ENCODE measurements at regions not wholly inside any gene's neighbourhood (a gene's known extent, or its start where the extent isn't known, plus 50 kb on each side); places are given as distances from the start of the nearest gene placed in this dataset.

- no peak for DNase-seq (ENCODE audit: extremely low spot score, unreplicated experiment)
- no peaks in the 10 kb centered on the region for H3K36me3 Mint-ChIP-seq (ENCODE audit: unreplicated experiment)
- no peak overlapping the region for H3K4me3 Mint-ChIP-seq (ENCODE audit: unreplicated experiment)
- no peak for TF ChIP-seq CTCF (IDR thresholded peaks at IDR 0.05)
- no peaks in the 10 kb centered on the region for H3K27me3 Mint-ChIP-seq (ENCODE audit: unreplicated experiment)
- no peaks in the 10 kb centered on the region for H3K9me3 Mint-ChIP-seq (ENCODE audit: unreplicated experiment)
- no peaks in the 10 kb centered on the region for H3K4me1 Mint-ChIP-seq (ENCODE audit: unreplicated experiment)
- no peak overlapping the region for H3K27ac Mint-ChIP-seq (ENCODE audit: unreplicated experiment)
Observed at GRCh38 chr16:79995315-79995714, 394.8 kb upstream of the MAF start.

GRCh38 chr16:79994418-79994817 lies 393.9 kb upstream of the MAF start:
- Mint-ChIP-seq H3K4me3 (ENCODE audit: unreplicated experiment) (no peak overlapping the region), H3K9me3 (ENCODE audit: unreplicated experiment) (no peaks in the 10 kb centered on the region), H3K27me3 (ENCODE audit: unreplicated experiment) (no peaks in the 10 kb centered on the region), H3K4me1 (ENCODE audit: unreplicated experiment) (no peaks in the 10 kb centered on the region), H3K36me3 (ENCODE audit: unreplicated experiment) (no peaks in the 10 kb centered on the region), H3K27ac (ENCODE audit: unreplicated experiment) (no peak overlapping the region)
- no peak for DNase-seq (ENCODE audit: extremely low spot score, unreplicated experiment)
- no peak for TF ChIP-seq CTCF (IDR thresholded peaks at IDR 0.05)

- TF ChIP-seq CTCF (IDR thresholded peaks at IDR 0.05), result no peak
- no peak overlapping the region for H3K27ac Mint-ChIP-seq (ENCODE audit: unreplicated experiment)
- no peaks in the 10 kb centered on the region for H3K27me3 Mint-ChIP-seq (ENCODE audit: unreplicated experiment)
- H3K9me3 Mint-ChIP-seq (ENCODE audit: unreplicated experiment), result no peaks in the 10 kb centered on the region
- H3K4me1 Mint-ChIP-seq (ENCODE audit: unreplicated experiment), result no peaks in the 10 kb centered on the region
- DNase-seq (ENCODE audit: extremely low spot score, unreplicated experiment), result no peak
- H3K4me3 Mint-ChIP-seq (ENCODE audit: unreplicated experiment), result no peak overlapping the region
- H3K36me3 Mint-ChIP-seq (ENCODE audit: unreplicated experiment), result no peaks in the 10 kb centered on the region
Observed at GRCh38 chr16:79993629-79994209, 393.2 kb upstream of the MAF start.

GRCh38 chr16:79991969-79992368 lies 391.4 kb upstream of the MAF start:
- DNase-seq (ENCODE audit: extremely low spot score, unreplicated experiment), result no peak
- H3K4me1 Mint-ChIP-seq (ENCODE audit: unreplicated experiment), result no peaks in the 10 kb centered on the region
- H3K36me3 Mint-ChIP-seq (ENCODE audit: unreplicated experiment), result no peaks in the 10 kb centered on the region
- H3K27me3 Mint-ChIP-seq (ENCODE audit: unreplicated experiment), result no peaks in the 10 kb centered on the region
- no peaks in the 10 kb centered on the region for H3K9me3 Mint-ChIP-seq (ENCODE audit: unreplicated experiment)
- TF ChIP-seq CTCF (IDR thresholded peaks at IDR 0.05), result no peak
- H3K4me3 Mint-ChIP-seq (ENCODE audit: unreplicated experiment), result no peak overlapping the region
- no peak overlapping the region for H3K27ac Mint-ChIP-seq (ENCODE audit: unreplicated experiment)

GRCh38 chr16:79988721-79989220 lies 388.2 kb upstream of the MAF start:
- H3K27me3 Mint-ChIP-seq (ENCODE audit: unreplicated experiment), result no peaks in the 10 kb centered on the region
- H3K27ac Mint-ChIP-seq (ENCODE audit: unreplicated experiment), result no peak overlapping the region
- no peaks in the 10 kb centered on the region for H3K36me3 Mint-ChIP-seq (ENCODE audit: unreplicated experiment)
- H3K4me3 Mint-ChIP-seq (ENCODE audit: unreplicated experiment), result no peak overlapping the region
- H3K4me1 Mint-ChIP-seq (ENCODE audit: unreplicated experiment), result no peaks in the 10 kb centered on the region
- no peak for DNase-seq (ENCODE audit: extremely low spot score, unreplicated experiment)
- TF ChIP-seq CTCF (IDR thresholded peaks at IDR 0.05), result no peak
- H3K9me3 Mint-ChIP-seq (ENCODE audit: unreplicated experiment), result no peaks in the 10 kb centered on the region

All from osteocyte (in vitro differentiated cells).